Astrocyte (in vitro differentiated cells and primary cell): ENCODE measurements at regions not wholly inside any gene's neighbourhood (a gene's known extent, or its start where the extent isn't known, plus 50 kb on each side); places are given as distances from the start of the nearest gene placed in this dataset.

Source experiments
- DNase-seq: peaks from one replicate; pipeline ENCODE4 v3.0.0-alpha.2; 2010; ENCODE audit warnings: low read depth
- FAIRE-seq: peaks from 2 replicates; lab custom pipeline; 2011; peaks lifted over from hg19 to GRCh38; lab: Jason Lieb, UNC
- H2AFZ ChIP-seq: 2 replicates; pipeline ENCODE4 v1.6.0; 2012; ENCODE audit warnings: low read depth, low read length, inconsistent platforms
- H3K27ac ChIP-seq: 2 replicates; pipeline ENCODE4 v1.5.1; 2011; ENCODE audit warnings: low read depth, low read length, inconsistent platforms
- H3K27me3 ChIP-seq: 2 replicates; pipeline ENCODE4 v1.6.0; 2011; ENCODE audit warnings: low read length, inconsistent platforms; ENCODE audit not compliant: insufficient read depth
- H3K36me3 ChIP-seq: 2 replicates; pipeline ENCODE4 v1.5.1; 2011; ENCODE audit warnings: low read length, inconsistent platforms; ENCODE audit not compliant: insufficient read depth
- H3K4me1 ChIP-seq: 2 replicates; pipeline ENCODE4 v1.5.1; 2011; ENCODE audit warnings: low read length, inconsistent platforms; ENCODE audit not compliant: insufficient read depth
- H3K4me2 ChIP-seq: 2 replicates; pipeline ENCODE4 v1.6.0; 2012; ENCODE audit warnings: low read length, inconsistent platforms
- H3K4me3 ChIP-seq: 2 replicates; pipeline ENCODE4 v1.5.1; 2011; ENCODE audit warnings: low read depth, mild to moderate bottlenecking, low read length, inconsistent platforms; ENCODE audit not compliant: insufficient read depth
- H3K79me2 ChIP-seq: 2 replicates; pipeline ENCODE4 v1.6.0; 2012; ENCODE audit warnings: mild to moderate bottlenecking, low read length, inconsistent platforms; ENCODE audit not compliant: insufficient read depth
- H3K9ac ChIP-seq: 2 replicates; pipeline ENCODE4 v1.6.0; 2012; ENCODE audit warnings: mild to moderate bottlenecking, low read length, inconsistent platforms
- H3K9me3 ChIP-seq: 2 replicates; pipeline ENCODE4 v1.5.1; 2012; ENCODE audit warnings: low read depth, mild to moderate bottlenecking, low read length, inconsistent platforms; ENCODE audit not compliant: insufficient read depth
- H4K20me1 ChIP-seq: 2 replicates; pipeline ENCODE4 v1.6.0; 2012; ENCODE audit warnings: low read length, inconsistent platforms; ENCODE audit not compliant: insufficient read depth
- H3K27ac Mint-ChIP-seq: one replicate; pipeline ENCODE4 v1.8.0; 2021; ENCODE audit warnings: mild to moderate bottlenecking, mixed read lengths; ENCODE audit not compliant: unreplicated experiment
- H3K27me3 Mint-ChIP-seq: one replicate; pipeline ENCODE4 v1.8.0; 2021; ENCODE audit warnings: low read depth, mixed read lengths; ENCODE audit not compliant: unreplicated experiment
- H3K36me3 Mint-ChIP-seq: one replicate; pipeline ENCODE4 v1.8.0; 2021; ENCODE audit warnings: low read depth, mixed read lengths; ENCODE audit not compliant: unreplicated experiment
- H3K4me1 Mint-ChIP-seq: one replicate; pipeline ENCODE4 v1.8.0; 2021; ENCODE audit warnings: low read depth, mixed read lengths; ENCODE audit not compliant: unreplicated experiment
- H3K4me3 Mint-ChIP-seq: one replicate; pipeline ENCODE4 v1.8.0; 2021; ENCODE audit warnings: mild to moderate bottlenecking, moderate library complexity, mixed read lengths; ENCODE audit not compliant: unreplicated experiment
- H3K9me3 Mint-ChIP-seq: one replicate; pipeline ENCODE4 v1.8.0; 2021; ENCODE audit warnings: mild to moderate bottlenecking, mixed read lengths; ENCODE audit not compliant: unreplicated experiment
- EZH2 ChIP-seq: IDR thresholded peaks from 2 replicates; pipeline ENCODE4 v1.6.1; 2012; ENCODE audit warnings: mild to moderate bottlenecking, low read length, inconsistent platforms; ENCODE audit not compliant: insufficient read depth
- TF ChIP-seq, protein P1 (sequence below): IDR thresholded peaks from 2 replicates; pipeline ENCODE4 v1.5.1; 2011; ENCODE audit warnings: low read depth, mild to moderate bottlenecking, inconsistent platforms, low read length, moderate library complexity; ENCODE audit not compliant: insufficient read depth

DNA sequence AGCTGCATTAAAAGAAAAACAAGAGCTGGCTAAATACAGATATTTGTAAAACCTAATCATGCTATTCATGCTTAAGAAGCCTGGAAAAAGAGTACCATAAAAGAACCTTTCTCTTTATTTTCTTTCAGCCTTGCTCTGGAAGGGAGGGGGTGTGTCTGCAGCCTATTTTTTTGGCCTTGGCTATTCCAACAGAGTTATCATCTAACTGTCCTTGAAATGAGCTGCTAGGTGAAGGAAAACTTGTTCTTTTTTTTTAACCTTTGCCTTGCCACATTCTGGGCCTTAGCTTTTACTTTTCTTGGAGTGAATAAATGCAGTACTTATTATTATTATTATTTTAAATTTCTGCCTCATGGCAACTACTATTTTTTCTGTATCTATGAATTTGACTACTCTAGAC, 224.9 kb upstream of the SYNCRIP start:
- Mint-ChIP-seq H3K36me3 (no peaks in the 10 kb centered on the region), H3K4me3 (no peak overlapping the region), H3K4me1 (no peaks in the 10 kb centered on the region), H3K27ac (no peak overlapping the region), H3K9me3 (no peaks in the 10 kb centered on the region), H3K27me3 (no peaks in the 10 kb centered on the region)
- Histone ChIP-seq H3K4me3 (no peak overlapping the region), H3K9me3 (no peaks in the 10 kb centered on the region), H3K79me2 (no peaks in the 10 kb centered on the region), H2AFZ (no peak overlapping the region), H3K9ac (no peak overlapping the region), H4K20me1 (no peaks in the 10 kb centered on the region), H3K36me3 (no peaks in the 10 kb centered on the region), H3K4me2 (no peak overlapping the region), H3K27me3 (no peaks in the 10 kb centered on the region), H3K4me1 (peaks cover 6% of the 10 kb centered on the region), H3K27ac (no peak overlapping the region)
- TF ChIP-seq, protein P1, sequence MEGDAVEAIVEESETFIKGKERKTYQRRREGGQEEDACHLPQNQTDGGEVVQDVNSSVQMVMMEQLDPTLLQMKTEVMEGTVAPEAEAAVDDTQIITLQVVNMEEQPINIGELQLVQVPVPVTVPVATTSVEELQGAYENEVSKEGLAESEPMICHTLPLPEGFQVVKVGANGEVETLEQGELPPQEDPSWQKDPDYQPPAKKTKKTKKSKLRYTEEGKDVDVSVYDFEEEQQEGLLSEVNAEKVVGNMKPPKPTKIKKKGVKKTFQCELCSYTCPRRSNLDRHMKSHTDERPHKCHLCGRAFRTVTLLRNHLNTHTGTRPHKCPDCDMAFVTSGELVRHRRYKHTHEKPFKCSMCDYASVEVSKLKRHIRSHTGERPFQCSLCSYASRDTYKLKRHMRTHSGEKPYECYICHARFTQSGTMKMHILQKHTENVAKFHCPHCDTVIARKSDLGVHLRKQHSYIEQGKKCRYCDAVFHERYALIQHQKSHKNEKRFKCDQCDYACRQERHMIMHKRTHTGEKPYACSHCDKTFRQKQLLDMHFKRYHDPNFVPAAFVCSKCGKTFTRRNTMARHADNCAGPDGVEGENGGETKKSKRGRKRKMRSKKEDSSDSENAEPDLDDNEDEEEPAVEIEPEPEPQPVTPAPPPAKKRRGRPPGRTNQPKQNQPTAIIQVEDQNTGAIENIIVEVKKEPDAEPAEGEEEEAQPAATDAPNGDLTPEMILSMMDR, result no peak
- no peak for TF ChIP-seq EZH2
- FAIRE-seq, result no peak
- DNase-seq, result no peak

DNA sequence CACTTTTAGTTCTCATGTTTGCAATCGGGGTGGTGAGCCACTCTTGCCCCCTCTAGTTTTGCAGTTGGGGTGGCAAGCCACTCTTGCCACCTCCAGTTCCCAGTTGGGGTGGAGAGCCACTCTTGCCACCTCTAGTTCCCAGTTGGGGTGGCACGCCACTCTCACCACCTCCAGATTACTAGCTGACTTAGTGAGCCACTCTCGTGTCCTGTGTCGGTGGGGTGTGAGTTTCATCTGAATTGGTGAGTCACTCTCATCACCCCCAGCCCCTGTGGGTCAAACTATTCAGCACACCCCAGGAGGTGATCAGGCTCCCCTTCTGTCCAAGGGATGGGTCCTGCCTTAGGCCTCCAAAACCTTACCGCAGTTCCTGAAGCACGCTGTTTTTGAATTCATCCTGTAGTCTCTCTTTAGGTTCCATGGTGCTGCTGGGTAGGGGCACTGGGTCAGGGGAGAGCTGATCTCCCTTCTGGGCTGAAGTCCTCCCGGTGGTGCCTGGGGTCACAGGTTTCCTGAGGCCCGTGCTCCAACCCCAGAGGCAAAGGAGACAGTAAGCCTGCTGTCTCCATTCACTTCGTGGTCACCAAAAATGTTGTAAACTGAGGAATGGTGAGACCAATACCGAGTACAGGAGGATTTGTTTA, 224.2 kb upstream of the SYNCRIP start:
- no peak for FAIRE-seq
- Mint-ChIP-seq H3K27ac (no peak overlapping the region), H3K4me1 (no peaks in the 10 kb centered on the region), H3K9me3 (no peaks in the 10 kb centered on the region), H3K27me3 (no peaks in the 10 kb centered on the region), H3K4me3 (no peak overlapping the region), H3K36me3 (no peaks in the 10 kb centered on the region)
- peaks cover 6% of the 10 kb centered on the region for H3K4me1 ChIP-seq
- H3K4me3 ChIP-seq, result no peak overlapping the region
- TF ChIP-seq EZH2, result no peak
- TF ChIP-seq, protein P1, result no peak
- H3K4me2 ChIP-seq, result peak overlapping the region; percentile 98
- DNase-seq, result no peak
- H3K36me3 ChIP-seq, result no peaks in the 10 kb centered on the region
- no peak overlapping the region for H3K9ac ChIP-seq
- no peak overlapping the region for H3K27ac ChIP-seq
- H4K20me1 ChIP-seq, result no peaks in the 10 kb centered on the region
- peak overlapping the region; percentile 84 for H2AFZ ChIP-seq
- H3K79me2 ChIP-seq, result no peaks in the 10 kb centered on the region
- H3K9me3 ChIP-seq, result no peaks in the 10 kb centered on the region
- no peaks in the 10 kb centered on the region for H3K27me3 ChIP-seq

DNA sequence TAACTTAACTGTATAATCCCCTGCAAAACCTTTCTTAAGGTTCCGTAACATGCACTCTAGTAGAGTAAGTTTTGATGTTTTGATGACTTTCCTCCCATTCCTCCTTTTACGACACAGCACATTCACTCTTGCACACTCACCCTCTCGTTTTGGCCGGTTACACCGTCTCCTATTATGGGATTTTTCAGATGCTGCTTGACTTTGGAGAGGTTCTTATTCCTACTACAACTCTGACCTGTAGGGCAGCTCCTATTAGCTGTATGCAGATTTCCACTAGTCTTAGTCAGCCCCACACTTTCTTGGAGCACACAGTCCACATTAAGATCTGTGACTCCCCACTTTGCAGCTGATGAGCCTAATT, 223.7 kb upstream of the SYNCRIP start:
- H3K9me3 Mint-ChIP-seq, result no peaks in the 10 kb centered on the region
- no peak for FAIRE-seq
- no peaks in the 10 kb centered on the region for H3K36me3 Mint-ChIP-seq

More for the DNA sequence above, 223.7 kb upstream of the SYNCRIP start:
- peaks cover 6% of the 10 kb centered on the region for H3K4me1 ChIP-seq
- no peaks in the 10 kb centered on the region for H3K27me3 ChIP-seq
- H2AFZ ChIP-seq, result peak overlapping the region; percentile 84
- H4K20me1 ChIP-seq, result no peaks in the 10 kb centered on the region
- H3K36me3 ChIP-seq, result no peaks in the 10 kb centered on the region
- H3K9me3 ChIP-seq, result no peaks in the 10 kb centered on the region
- Mint-ChIP-seq H3K27ac (no peak overlapping the region), H3K4me3 (no peak overlapping the region), H3K27me3 (no peaks in the 10 kb centered on the region), H3K4me1 (no peaks in the 10 kb centered on the region)
- H3K4me3 ChIP-seq, result peak overlapping the region; percentile 63
- H3K27ac ChIP-seq, result no peak overlapping the region
- H3K9ac ChIP-seq, result peak overlapping the region; percentile 77
- no peaks in the 10 kb centered on the region for H3K79me2 ChIP-seq
- peak overlapping the region; percentile 98 for H3K4me2 ChIP-seq
- DNase-seq, result peak; percentile 16
- no peak for TF ChIP-seq EZH2
- TF ChIP-seq, protein P1, result no peak
